PFSK-1 (cell line): ENCODE measurements at regions not wholly inside any gene's neighbourhood (a gene's known extent, or its start where the extent isn't known, plus 50 kb on each side); places are given as distances from the start of the nearest gene placed in this dataset.

Experiments
- FOXP2 ChIP-seq: optimal IDR thresholded peaks from 2 replicates; pipeline ENCODE3; 2011; ENCODE audit warnings: borderline replicate concordance, control low read depth, inconsistent platforms; ENCODE audit not compliant: insufficient read depth; ENCODE audit errors: extremely low read length, extremely low read depth
- POLR2AphosphoS5 ChIP-seq: IDR thresholded peaks from 2 replicates; pipeline ENCODE4 v1.6.1; 2012; ENCODE audit warnings: low read depth, mild to moderate bottlenecking, control low read depth, low read length, moderate library complexity
- SIN3A ChIP-seq: IDR thresholded peaks from 2 replicates; pipeline ENCODE4 v1.6.1; 2012; ENCODE audit warnings: mild to moderate bottlenecking, low read length, moderate library complexity, borderline replicate concordance; ENCODE audit not compliant: insufficient read depth
- TAF1 ChIP-seq: IDR thresholded peaks from 2 replicates; pipeline ENCODE4 v1.6.1; 2012; ENCODE audit warnings: low read length, control low read depth, borderline replicate concordance; ENCODE audit not compliant: insufficient read depth
- TF ChIP-seq, protein P1 (sequence below), 2 experiments: IDR thresholded peaks; 2 replicates each; pipeline versions ENCODE4 v1.6.1 to v1.8.0; 2011 to 2012; ENCODE audit warnings: low read depth in 2 of 2, low read length in 2 of 2, control low read depth in 1 of 2, inconsistent platforms in 1 of 2, mild to moderate bottlenecking in 1 of 2, moderate library complexity in 1 of 2; ENCODE audit not compliant: insufficient read depth in 1 of 2

- TF ChIP-seq POLR2AphosphoS5 (no peak), SIN3A (no peak), TAF1 (no peak), FOXP2 (no peak)
- TF ChIP-seq, protein P1, sequence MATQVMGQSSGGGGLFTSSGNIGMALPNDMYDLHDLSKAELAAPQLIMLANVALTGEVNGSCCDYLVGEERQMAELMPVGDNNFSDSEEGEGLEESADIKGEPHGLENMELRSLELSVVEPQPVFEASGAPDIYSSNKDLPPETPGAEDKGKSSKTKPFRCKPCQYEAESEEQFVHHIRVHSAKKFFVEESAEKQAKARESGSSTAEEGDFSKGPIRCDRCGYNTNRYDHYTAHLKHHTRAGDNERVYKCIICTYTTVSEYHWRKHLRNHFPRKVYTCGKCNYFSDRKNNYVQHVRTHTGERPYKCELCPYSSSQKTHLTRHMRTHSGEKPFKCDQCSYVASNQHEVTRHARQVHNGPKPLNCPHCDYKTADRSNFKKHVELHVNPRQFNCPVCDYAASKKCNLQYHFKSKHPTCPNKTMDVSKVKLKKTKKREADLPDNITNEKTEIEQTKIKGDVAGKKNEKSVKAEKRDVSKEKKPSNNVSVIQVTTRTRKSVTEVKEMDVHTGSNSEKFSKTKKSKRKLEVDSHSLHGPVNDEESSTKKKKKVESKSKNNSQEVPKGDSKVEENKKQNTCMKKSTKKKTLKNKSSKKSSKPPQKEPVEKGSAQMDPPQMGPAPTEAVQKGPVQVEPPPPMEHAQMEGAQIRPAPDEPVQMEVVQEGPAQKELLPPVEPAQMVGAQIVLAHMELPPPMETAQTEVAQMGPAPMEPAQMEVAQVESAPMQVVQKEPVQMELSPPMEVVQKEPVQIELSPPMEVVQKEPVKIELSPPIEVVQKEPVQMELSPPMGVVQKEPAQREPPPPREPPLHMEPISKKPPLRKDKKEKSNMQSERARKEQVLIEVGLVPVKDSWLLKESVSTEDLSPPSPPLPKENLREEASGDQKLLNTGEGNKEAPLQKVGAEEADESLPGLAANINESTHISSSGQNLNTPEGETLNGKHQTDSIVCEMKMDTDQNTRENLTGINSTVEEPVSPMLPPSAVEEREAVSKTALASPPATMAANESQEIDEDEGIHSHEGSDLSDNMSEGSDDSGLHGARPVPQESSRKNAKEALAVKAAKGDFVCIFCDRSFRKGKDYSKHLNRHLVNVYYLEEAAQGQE (IDR thresholded peaks at IDR 0.05; ENCODE audit: insufficient read depth in 1 of 2, low read depth in 2 of 2, low read length in 2 of 2), result no peak
Measured at GRCh38 chr10:111486346-111486745, 409.5 kb downstream of the ADRA2A start.
